ENCODE measurements at regions not wholly inside any gene's neighbourhood (a gene's known extent, or its start where the extent isn't known, plus 50 kb on each side); places are given as distances from the start of the nearest gene placed in this dataset.

DNA sequence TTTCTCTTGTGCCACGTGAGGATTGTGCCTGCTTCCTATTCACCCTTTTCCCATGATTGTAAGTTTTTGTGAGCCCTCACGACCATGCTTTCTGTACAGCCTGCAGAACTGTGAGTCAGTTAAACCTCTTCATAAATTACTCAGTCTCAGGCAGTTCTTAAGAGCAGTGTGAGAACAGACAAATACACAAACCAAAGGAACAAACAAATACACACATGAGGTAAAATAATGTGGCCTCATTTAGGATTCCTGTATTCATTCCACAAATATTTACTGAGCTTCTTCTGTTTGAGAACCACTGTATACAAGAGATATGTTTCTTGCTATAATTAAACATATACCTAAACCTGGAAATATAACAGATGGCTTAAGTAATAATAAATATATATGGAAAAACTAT lies 760.3 kb downstream of the CDH9 start:
- TF ChIP-seq POLR2A (IDR thresholded peaks at IDR 0.05; ENCODE audit: low read depth, low read length) (no peak), CTCF (conservative IDR thresholded peaks at IDR 0.05; ENCODE audit: low read depth, low read length) (no peak), RCOR1 (IDR thresholded peaks at IDR 0.05; ENCODE audit: insufficient replicate concordance, low read length) (no peak), RFX5 (IDR thresholded peaks at IDR 0.05; ENCODE audit: low read depth, low read length) (no peak), CEBPB (IDR thresholded peaks at IDR 0.05; ENCODE audit: low read depth, low read length) (no peak), RAD21 (IDR thresholded peaks at IDR 0.05; ENCODE audit: low read length) (no peak), SMC3 (IDR thresholded peaks at IDR 0.05; ENCODE audit: low read depth, low read length) (no peak), MAFK (IDR thresholded peaks at IDR 0.05; ENCODE audit: low read depth, low read length) (no peak), MAZ (IDR thresholded peaks at IDR 0.05; ENCODE audit: borderline replicate concordance, low read depth, low read length) (no peak), FOS (IDR thresholded peaks at IDR 0.05; ENCODE audit: low read depth, low read length) (no peak), MXI1 (IDR thresholded peaks at IDR 0.05; ENCODE audit: borderline replicate concordance, low read depth, low read length) (no peak), NFE2L2 (IDR thresholded peaks at IDR 0.05; ENCODE audit: low read depth, low read length) (no peak)
- TF ChIP-seq, protein P1, sequence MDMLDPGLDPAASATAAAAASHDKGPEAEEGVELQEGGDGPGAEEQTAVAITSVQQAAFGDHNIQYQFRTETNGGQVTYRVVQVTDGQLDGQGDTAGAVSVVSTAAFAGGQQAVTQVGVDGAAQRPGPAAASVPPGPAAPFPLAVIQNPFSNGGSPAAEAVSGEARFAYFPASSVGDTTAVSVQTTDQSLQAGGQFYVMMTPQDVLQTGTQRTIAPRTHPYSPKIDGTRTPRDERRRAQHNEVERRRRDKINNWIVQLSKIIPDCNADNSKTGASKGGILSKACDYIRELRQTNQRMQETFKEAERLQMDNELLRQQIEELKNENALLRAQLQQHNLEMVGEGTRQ (IDR thresholded peaks at IDR 0.05; ENCODE audit: low read depth, low read length), result no peak
- TF ChIP-seq, protein P2, sequence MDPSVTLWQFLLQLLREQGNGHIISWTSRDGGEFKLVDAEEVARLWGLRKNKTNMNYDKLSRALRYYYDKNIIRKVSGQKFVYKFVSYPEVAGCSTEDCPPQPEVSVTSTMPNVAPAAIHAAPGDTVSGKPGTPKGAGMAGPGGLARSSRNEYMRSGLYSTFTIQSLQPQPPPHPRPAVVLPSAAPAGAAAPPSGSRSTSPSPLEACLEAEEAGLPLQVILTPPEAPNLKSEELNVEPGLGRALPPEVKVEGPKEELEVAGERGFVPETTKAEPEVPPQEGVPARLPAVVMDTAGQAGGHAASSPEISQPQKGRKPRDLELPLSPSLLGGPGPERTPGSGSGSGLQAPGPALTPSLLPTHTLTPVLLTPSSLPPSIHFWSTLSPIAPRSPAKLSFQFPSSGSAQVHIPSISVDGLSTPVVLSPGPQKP (IDR thresholded peaks at IDR 0.05; ENCODE audit: borderline replicate concordance, low read depth, low read length), result no peak

Measured in IMR-90 (cell line).